GM23338 (cell line): ENCODE measurements at regions not wholly inside any gene's neighbourhood (a gene's known extent, or its start where the extent isn't known, plus 50 kb on each side); places are given as distances from the start of the nearest gene placed in this dataset.

Experiments
- ATAC-seq: fragments of 200-7000 bp; cut with Tn5 transposase; 3 replicates; pipeline ENCODE4 v1.9.1; 2020
- DNase-seq: peaks from one replicate; pipeline ENCODE4 v3.0.0-alpha.2; 2015; ENCODE audit warnings: low spot score
- H2AFZ ChIP-seq: fragments of 200-600 bp; sonication (generic); 2 replicates; pipeline ENCODE4 v1.8.0; 2016; ENCODE audit warnings: antibody characterized with exemption, mild to moderate bottlenecking, moderate library complexity
- H3F3A ChIP-seq: fragments of 200-600 bp; sonication (generic); replicated peaks from 2 replicates; pipeline ENCODE4 v1.8.0; 2017; ENCODE audit warnings: antibody characterized with exemption, mixed run types, low read depth
- H3K27ac ChIP-seq: fragments of 200-600 bp; sonication (generic); 2 replicates; pipeline ENCODE4 v1.6.1; 2016; ENCODE audit warnings: low read depth
- H3K27me3 ChIP-seq: fragments of 200-600 bp; sonication (generic); 2 replicates; pipeline ENCODE4 v1.8.0; 2016; ENCODE audit warnings: mild to moderate bottlenecking, mixed run types, moderate library complexity; ENCODE audit not compliant: insufficient read depth
- H3K36me3 ChIP-seq: fragments of 200-600 bp; sonication (generic); 2 replicates; pipeline ENCODE4 v1.8.0; 2016; ENCODE audit warnings: mild to moderate bottlenecking; ENCODE audit not compliant: insufficient read depth
- H3K4me1 ChIP-seq: fragments of 200-600 bp; sonication (generic); 2 replicates; pipeline ENCODE4 v1.8.0; 2016; ENCODE audit warnings: mild to moderate bottlenecking, moderate library complexity; ENCODE audit not compliant: insufficient read depth
- H3K4me2 ChIP-seq: fragments of 200-600 bp; sonication (generic); 2 replicates; pipeline ENCODE4 v1.7.1; 2017; ENCODE audit warnings: mixed run types
- H3K4me3 ChIP-seq: fragments of 200-600 bp; sonication (generic); 2 replicates; pipeline ENCODE4 v1.6.1; 2016; ENCODE audit warnings: mixed run types
- H3K79me2 ChIP-seq: fragments of 200-600 bp; sonication (generic); replicated peaks from 2 replicates; pipeline ENCODE4 v1.8.0; 2017; ENCODE audit warnings: mild to moderate bottlenecking; ENCODE audit not compliant: insufficient read depth
- H3K9me2 ChIP-seq: fragments of 200-600 bp; sonication (generic); 2 replicates; pipeline ENCODE4 v1.8.0; 2017; ENCODE audit not compliant: insufficient read depth
- H4K20me1 ChIP-seq: fragments of 200-600 bp; sonication (generic); replicated peaks from 2 replicates; pipeline ENCODE4 v1.8.0; 2017; ENCODE audit warnings: mild to moderate bottlenecking; ENCODE audit not compliant: insufficient read depth
- H3K27ac Mint-ChIP-seq: 2 replicates; pipeline ENCODE4 v1.8.0; 2020; ENCODE audit warnings: inconsistent platforms, mild to moderate bottlenecking, moderate library complexity, mixed read lengths
- H3K27me3 Mint-ChIP-seq: 3 replicates; pipeline ENCODE4 v1.8.0; 2022; ENCODE audit warnings: low read depth, mild to moderate bottlenecking, moderate library complexity, mixed read lengths, inconsistent platforms; ENCODE audit not compliant: insufficient read depth, poor library complexity
- H3K36me3 Mint-ChIP-seq: 3 replicates; pipeline ENCODE4 v1.8.0; 2021; ENCODE audit warnings: low read depth, mild to moderate bottlenecking, inconsistent platforms, moderate library complexity, mixed read lengths
- H3K4me1 Mint-ChIP-seq: 3 replicates; pipeline ENCODE4 v1.8.0; 2020; ENCODE audit warnings: mild to moderate bottlenecking, inconsistent platforms, mixed read lengths
- H3K4me3 Mint-ChIP-seq: 3 replicates; pipeline ENCODE4 v1.8.0; 2021; ENCODE audit warnings: moderate library complexity, mild to moderate bottlenecking, inconsistent platforms, mixed read lengths
- H3K9me3 Mint-ChIP-seq: 3 replicates; pipeline ENCODE4 v1.8.0; 2020; ENCODE audit warnings: moderate library complexity, mild to moderate bottlenecking, inconsistent platforms, mixed read lengths
- CREB1 ChIP-seq: fragments of 250-450 bp; sonication (Bioruptor Pico); IDR thresholded peaks from 2 replicates; pipeline ENCODE4 v1.5.0; 2020; ENCODE audit warnings: low read depth, mild to moderate bottlenecking, moderate library complexity
- CTCF ChIP-seq, 2 experiments: fragments of 200-600 bp in 1 of 2; sonication (generic) in 1 of 2; conservative IDR thresholded peaks; 2 replicates each; pipeline versions ENCODE4 v1.5.1 to v1.6.1; 2016 to 2017; ENCODE audit warnings: antibody characterized with exemption in 2 of 2, low read depth in 2 of 2, mild to moderate bottlenecking in 2 of 2, moderate library complexity in 1 of 2
- EZH2 ChIP-seq: fragments of 200-600 bp; sonication (generic); IDR thresholded peaks from one replicate; pipeline ENCODE4 v1.8.0; 2017; ENCODE audit warnings: antibody characterized with exemption, mild to moderate bottlenecking, low read depth; ENCODE audit not compliant: unreplicated experiment
- EZH2phosphoT487 ChIP-seq: fragments of 200-600 bp; sonication (generic); IDR thresholded peaks from one replicate; pipeline ENCODE4 v1.8.1; 2018; ENCODE audit warnings: antibody characterized with exemption; ENCODE audit not compliant: unreplicated experiment
- JUNB ChIP-seq: IDR thresholded peaks from one replicate; pipeline ENCODE4 v1.6.1; 2016; ENCODE audit warnings: antibody characterized with exemption; ENCODE audit not compliant: unreplicated experiment
- NANOG ChIP-seq: IDR thresholded peaks from 2 replicates; pipeline ENCODE4 v1.6.1; 2016; ENCODE audit warnings: antibody characterized with exemption, borderline replicate concordance
- POLR2AphosphoS5 ChIP-seq: IDR thresholded peaks from 2 replicates; pipeline ENCODE4 v1.6.1; 2016; ENCODE audit warnings: antibody characterized with exemption, low read depth
- STAT1 ChIP-seq: IDR thresholded peaks from one replicate; pipeline ENCODE4 v1.6.1; 2016; ENCODE audit warnings: antibody characterized with exemption; ENCODE audit not compliant: unreplicated experiment
- ZNF114 ChIP-seq: fragments of 250-450 bp; sonication (Bioruptor Pico); IDR thresholded peaks from 2 replicates; pipeline ENCODE4 v1.5.0; 2020; ENCODE audit warnings: mild to moderate bottlenecking, moderate library complexity
- ZNF331 ChIP-seq: fragments of 250-450 bp; sonication (Bioruptor Pico); IDR thresholded peaks from 2 replicates; pipeline ENCODE4 v1.5.0; 2020; ENCODE audit warnings: low read depth, mild to moderate bottlenecking, moderate library complexity
- ZNF462 ChIP-seq: fragments of 250-450 bp; sonication (Bioruptor Pico); IDR thresholded peaks from 2 replicates; pipeline ENCODE4 v1.5.0; 2020; ENCODE audit warnings: mild to moderate bottlenecking, moderate library complexity
- TF ChIP-seq, protein P1 (sequence below): IDR thresholded peaks from one replicate; pipeline ENCODE4 v1.6.1; 2018; ENCODE audit warnings: antibody characterized with exemption; ENCODE audit not compliant: unreplicated experiment

- no peaks in the 10 kb centered on the region for H3K4me1 ChIP-seq
- Mint-ChIP-seq H3K27me3 (no peaks in the 10 kb centered on the region), H3K4me3 (no peak overlapping the region), H3K4me1 (no peaks in the 10 kb centered on the region), H3K9me3 (no peaks in the 10 kb centered on the region), H3K27ac (no peak overlapping the region), H3K36me3 (no peaks in the 10 kb centered on the region)
- no peak overlapping the region for H3K4me2 ChIP-seq
- no peaks in the 10 kb centered on the region for H3K9me2 ChIP-seq
- TF ChIP-seq JUNB (no peak), CTCF (conservative IDR thresholded peaks at IDR 0.05; ENCODE audit: low read depth in 2 of 2) (no peak), NANOG (no peak), POLR2AphosphoS5 (no peak), STAT1 (no peak), ZNF462 (no peak), EZH2 (no peak), CREB1 (CRISPR knock-in tag) (no peak), ZNF114 (CRISPR knock-in tag) (no peak), EZH2phosphoT487 (no peak), ZNF331 (CRISPR knock-in tag) (no peak)
- TF ChIP-seq, protein P1, sequence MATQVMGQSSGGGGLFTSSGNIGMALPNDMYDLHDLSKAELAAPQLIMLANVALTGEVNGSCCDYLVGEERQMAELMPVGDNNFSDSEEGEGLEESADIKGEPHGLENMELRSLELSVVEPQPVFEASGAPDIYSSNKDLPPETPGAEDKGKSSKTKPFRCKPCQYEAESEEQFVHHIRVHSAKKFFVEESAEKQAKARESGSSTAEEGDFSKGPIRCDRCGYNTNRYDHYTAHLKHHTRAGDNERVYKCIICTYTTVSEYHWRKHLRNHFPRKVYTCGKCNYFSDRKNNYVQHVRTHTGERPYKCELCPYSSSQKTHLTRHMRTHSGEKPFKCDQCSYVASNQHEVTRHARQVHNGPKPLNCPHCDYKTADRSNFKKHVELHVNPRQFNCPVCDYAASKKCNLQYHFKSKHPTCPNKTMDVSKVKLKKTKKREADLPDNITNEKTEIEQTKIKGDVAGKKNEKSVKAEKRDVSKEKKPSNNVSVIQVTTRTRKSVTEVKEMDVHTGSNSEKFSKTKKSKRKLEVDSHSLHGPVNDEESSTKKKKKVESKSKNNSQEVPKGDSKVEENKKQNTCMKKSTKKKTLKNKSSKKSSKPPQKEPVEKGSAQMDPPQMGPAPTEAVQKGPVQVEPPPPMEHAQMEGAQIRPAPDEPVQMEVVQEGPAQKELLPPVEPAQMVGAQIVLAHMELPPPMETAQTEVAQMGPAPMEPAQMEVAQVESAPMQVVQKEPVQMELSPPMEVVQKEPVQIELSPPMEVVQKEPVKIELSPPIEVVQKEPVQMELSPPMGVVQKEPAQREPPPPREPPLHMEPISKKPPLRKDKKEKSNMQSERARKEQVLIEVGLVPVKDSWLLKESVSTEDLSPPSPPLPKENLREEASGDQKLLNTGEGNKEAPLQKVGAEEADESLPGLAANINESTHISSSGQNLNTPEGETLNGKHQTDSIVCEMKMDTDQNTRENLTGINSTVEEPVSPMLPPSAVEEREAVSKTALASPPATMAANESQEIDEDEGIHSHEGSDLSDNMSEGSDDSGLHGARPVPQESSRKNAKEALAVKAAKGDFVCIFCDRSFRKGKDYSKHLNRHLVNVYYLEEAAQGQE, result no peak
- H4K20me1 ChIP-seq, result no peaks in the 10 kb centered on the region
- no peaks in the 10 kb centered on the region for H3K27me3 ChIP-seq
- no peak overlapping the region for H2AFZ ChIP-seq
- no peaks in the 10 kb centered on the region for H3K79me2 ChIP-seq
- ATAC-seq, result no peak
- H3K4me3 ChIP-seq, result no peak overlapping the region
- no peaks in the 10 kb centered on the region for H3K36me3 ChIP-seq
- no peaks in the 10 kb centered on the region for H3F3A ChIP-seq
- H3K27ac ChIP-seq, result no peak overlapping the region
- no peak for DNase-seq
Measured at GRCh38 chrX:95383778-95384177, 1300.9 kb upstream of the DIAPH2 start.
